Skin epidermis (tissue), 12 donors: ENCODE measurements at regions not wholly inside any gene's neighbourhood (a gene's known extent, or its start where the extent isn't known, plus 50 kb on each side); places are given as distances from the start of the nearest gene placed in this dataset.
"Not testable (repeated sequence)": the region's sequence is repeated elsewhere in the genome, so short reads cannot be mapped to it uniquely, and the experiment has no call there.

Experiments
- H3K27ac ChIP-seq, 21 experiments: fragments of 200-600 bp; sonication (generic) in 11 of 21; one replicate each; pipeline ENCODE4 v1.5.0; 2020; ENCODE audit warnings: mild to moderate bottlenecking in 3 of 21, inconsistent platforms in 2 of 21, moderate library complexity in 2 of 21
- H3K4me3 ChIP-seq, 7 experiments: fragments of 200-600 bp; sonication (generic) in 2 of 7; one replicate each; pipeline ENCODE4 v1.5.0; 2020; ENCODE audit warnings: inconsistent platforms in 2 of 7, mild to moderate bottlenecking in 2 of 7, moderate library complexity in 1 of 7

DNA sequence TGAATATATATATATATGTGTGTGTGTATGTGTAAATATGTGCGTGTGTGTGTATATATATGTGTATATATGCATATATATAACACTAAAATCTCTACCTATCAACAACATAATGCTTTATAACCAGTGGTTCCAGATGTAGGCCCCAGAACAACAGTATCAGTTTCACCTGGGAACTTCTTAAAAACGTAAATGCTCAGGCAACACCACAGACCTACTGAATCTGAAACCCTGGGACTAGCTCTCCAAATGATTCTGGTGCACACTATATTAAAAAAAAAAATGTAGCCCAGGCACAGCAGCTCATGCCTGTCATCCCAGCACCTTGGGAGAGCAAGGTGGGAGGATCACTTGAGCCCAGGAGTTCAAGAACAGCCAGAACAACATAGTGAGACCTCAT, 67.1 kb upstream of the ZSCAN2 start:
- H3K27ac ChIP-seq, H3K4me3 ChIP-seq: not testable (repeated sequence)

DNA sequence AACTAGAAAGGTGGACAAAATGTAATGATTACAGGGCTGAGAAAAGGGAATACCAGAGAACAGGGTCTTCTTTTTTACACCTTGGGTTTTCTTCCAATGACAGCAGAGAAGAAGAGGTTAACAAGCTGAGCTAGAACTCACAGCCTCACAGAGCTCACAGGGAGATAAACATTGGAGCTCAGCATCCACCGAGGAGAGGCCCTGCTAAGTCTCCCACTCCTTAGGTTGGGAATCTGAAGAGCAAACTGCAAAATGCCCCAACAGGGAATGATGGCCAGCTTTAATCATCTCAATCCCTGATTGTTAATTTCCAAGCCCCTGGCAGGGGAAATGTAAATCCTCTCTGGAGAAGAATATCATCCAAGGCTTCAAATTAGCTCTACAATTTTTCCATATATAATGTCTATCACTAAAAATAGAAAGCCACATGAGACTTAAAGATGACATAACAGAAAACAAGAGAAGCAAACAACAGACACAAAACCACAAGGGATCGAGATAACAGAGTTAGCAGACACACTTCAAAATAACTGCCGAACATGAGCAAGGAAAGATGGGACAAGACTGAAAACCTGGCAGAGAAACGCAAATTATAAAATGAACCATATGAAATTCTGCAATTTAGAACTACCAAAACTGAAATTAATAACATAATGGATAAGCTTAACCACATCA, 66.1 kb upstream of the ZSCAN2 start:
- not testable (repeated sequence) for H3K27ac ChIP-seq, H3K4me3 ChIP-seq

DNA sequence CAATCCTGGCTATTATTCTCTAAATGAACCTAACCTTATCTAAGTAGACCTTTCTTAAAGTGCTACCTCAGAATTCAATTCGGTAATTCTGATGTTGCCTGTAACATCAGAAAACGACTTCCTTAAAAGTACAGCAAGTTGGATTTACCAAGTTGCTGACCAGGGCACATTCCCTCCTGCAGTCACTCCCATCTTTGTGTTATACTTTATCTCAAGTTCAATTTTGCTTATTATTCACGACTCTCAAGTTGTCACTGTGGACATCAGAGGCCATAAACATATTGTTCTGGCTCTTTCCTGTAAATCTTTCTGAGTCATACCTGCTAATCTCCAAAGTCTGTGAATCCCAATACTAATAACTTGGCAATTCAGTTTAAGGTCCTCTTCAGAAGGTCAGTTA, 64.6 kb upstream of the ZSCAN2 start:
- H3K4me3 ChIP-seq, H3K27ac ChIP-seq: not testable (repeated sequence)

DNA sequence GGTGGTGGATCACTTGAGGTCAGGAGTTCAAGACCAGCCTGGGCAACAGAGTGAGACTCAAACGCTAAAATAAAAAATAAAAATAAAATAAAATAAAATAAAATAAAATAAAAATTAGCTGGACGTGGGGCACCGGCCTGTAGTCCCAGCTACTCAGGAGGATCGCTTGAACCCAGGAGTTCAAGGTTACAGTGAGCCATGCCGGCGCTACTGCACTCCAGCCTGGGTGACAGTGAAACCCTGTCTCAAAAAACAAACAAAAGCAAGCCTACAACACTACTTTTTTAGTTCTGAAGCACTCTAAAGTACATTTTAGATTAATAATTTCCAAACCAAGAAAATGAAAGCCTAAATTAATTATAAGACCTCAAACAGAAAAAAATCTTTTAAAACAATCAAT, 56.2 kb upstream of the ZSCAN2 start:
- not testable (repeated sequence) for H3K4me3 ChIP-seq

DNA sequence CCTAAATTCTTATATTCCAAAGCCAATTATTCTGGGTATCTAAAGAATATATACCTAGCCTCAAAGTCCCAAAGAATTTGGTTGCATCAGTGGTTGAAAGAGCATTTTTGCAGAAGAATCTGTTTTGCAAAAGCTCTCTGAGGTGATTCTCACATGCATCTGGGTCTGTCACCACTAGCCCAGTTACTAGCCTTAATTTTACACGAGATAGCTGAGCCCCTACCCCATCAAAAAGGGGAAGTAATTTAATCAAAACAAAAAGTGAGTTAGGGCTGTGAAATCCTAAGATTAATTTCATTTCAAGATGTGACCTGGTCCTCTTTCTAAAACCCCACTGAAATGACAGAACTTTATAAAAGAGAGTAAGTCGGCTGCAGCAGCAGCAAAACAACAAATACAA, 53.7 kb upstream of the ZSCAN2 start:
- not testable (repeated sequence) for H3K27ac ChIP-seq, H3K4me3 ChIP-seq

More for the DNA sequence above, 56.2 kb upstream of the ZSCAN2 start:
- not testable (repeated sequence) for H3K27ac ChIP-seq

DNA sequence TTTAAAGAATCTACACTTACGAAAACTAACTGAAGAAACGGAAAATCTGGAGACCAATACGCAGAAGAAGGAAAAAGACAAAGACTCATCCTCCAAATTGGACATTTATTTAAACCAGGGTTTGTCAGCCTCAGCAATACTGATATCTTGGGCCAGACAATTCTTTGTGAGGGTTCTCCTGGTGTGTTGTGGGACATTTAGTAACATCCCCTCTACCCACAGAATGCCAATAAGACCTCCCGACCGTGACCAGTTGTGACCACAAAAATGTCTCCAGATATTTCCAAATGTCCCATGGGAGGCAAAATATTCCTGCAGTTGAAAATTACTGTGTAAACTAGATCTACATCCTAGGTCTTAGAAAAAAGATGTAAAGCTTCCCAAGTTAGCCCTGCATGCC, 50.3 kb upstream of the ZSCAN2 start:
- H3K27ac ChIP-seq, H3K4me3 ChIP-seq: not testable (repeated sequence)
